HCT116 (cell line): ENCODE measurements at regions not wholly inside any gene's neighbourhood (a gene's known extent, or its start where the extent isn't known, plus 50 kb on each side); places are given as distances from the start of the nearest gene placed in this dataset.

ENCODE experiments used
- ATAC-seq: fragments of 200-7000 bp; cut with Tn5 transposase; 2 replicates; pipeline ENCODE4 v1.9.1; 2020; ENCODE audit warnings: mild to moderate bottlenecking, moderate library complexity
- BruUV-seq: library from RNA; stranded (reverse); fragments of 400-500 nt; replicated peaks from 2 replicates; lab custom pipeline; 2021; lab: Mats Ljungman, UMichigan
- CTCF ChIA-PET: fragments of 300-600 bp; sonication (Branson Sonifier 250); formaldehyde crosslinking; loops from one replicate; lab custom pipeline; 2021; ENCODE audit warnings: antibody characterized with exemption; lab: Charles Lee
- POLR2A ChIA-PET: fragments of 300-600, 350-600 bp; sonication (Branson Sonifier 250); formaldehyde crosslinking; loops from one replicate; lab custom pipeline; 2021; ENCODE audit warnings: antibody characterized with exemption; lab: Charles Lee
- RAD21 ChIA-PET, 2 experiments: fragments of 300-600 bp; sonication (Branson Sonifier 250); formaldehyde crosslinking; loops; one replicate each; lab custom pipeline; 2023; ENCODE audit warnings: low total read pairs in 2 of 2; ENCODE audit not compliant: uncharacterized antibody in 2 of 2, unreplicated experiment in 2 of 2, low non-redundant PET in 1 of 2; lab: Charles Lee
- DNase-seq: peaks from one replicate; pipeline ENCODE4 v3.0.0-alpha.2; 2010; ENCODE audit warnings: low read depth, low spot score
- H2AFZ ChIP-seq: fragments of 200-600 bp; shearing (Covaris generic), sonication (generic); 2 replicates; pipeline ENCODE4 v1.6.1; 2017; ENCODE audit warnings: low read depth, mixed run types, mixed read lengths, antibody characterized with exemption, low read length; ENCODE audit not compliant: poor library complexity, severe bottlenecking
- H3K27ac ChIP-seq: 2 replicates; pipeline ENCODE4 v1.5.1; 2012; ENCODE audit warnings: low read depth, low read length
- H3K27me3 ChIP-seq: fragments of 200-600 bp; sonication (generic); 2 replicates; pipeline ENCODE4 v1.6.1; 2016; ENCODE audit warnings: mixed run types, low read length, mixed read lengths; ENCODE audit not compliant: insufficient read depth
- H3K36me3 ChIP-seq, 2 experiments: fragments of 200-500 bp in 1 of 2; fragments of 200-600 bp in 1 of 2; sonication (Bioruptor generic) in 1 of 2; sonication (generic) in 1 of 2; 2 replicates each; pipeline versions ENCODE4 v1.5.1 to v1.6.1; 2014 to 2016; ENCODE audit warnings: low read length in 2 of 2, inconsistent platforms in 1 of 2, mixed read lengths in 1 of 2, mixed run types in 1 of 2; ENCODE audit not compliant: insufficient read depth in 2 of 2, control insufficient read depth in 1 of 2
- H3K4me1 ChIP-seq, 2 experiments: fragments of 200-600 bp in 1 of 2; sonication (generic) in 1 of 2; 2 replicates each; pipeline versions ENCODE4 v1.5.1 to v1.6.1; 2012 to 2017; ENCODE audit warnings: low read length in 2 of 2, inconsistent platforms in 1 of 2, mild to moderate bottlenecking in 1 of 2, mixed read lengths in 1 of 2, mixed run types in 1 of 2, moderate library complexity in 1 of 2; ENCODE audit not compliant: insufficient read depth in 2 of 2, control insufficient read depth in 1 of 2
- H3K4me2 ChIP-seq: fragments of 200-600 bp; sonication (generic); 2 replicates; pipeline ENCODE4 v1.6.1; 2017; ENCODE audit warnings: mixed run types, low read length, mixed read lengths
- H3K4me3 ChIP-seq, 2 experiments: fragments of 200-600 bp in 1 of 2; sonication (generic) in 1 of 2; replicated peaks in 1 of 2; 2 replicates each; pipeline ENCODE4 v1.5.1; 2011 to 2016; ENCODE audit warnings: low read length in 2 of 2, control low read depth in 1 of 2, low read depth in 1 of 2, mild to moderate bottlenecking in 1 of 2, mixed read lengths in 1 of 2, mixed run types in 1 of 2
- H3K79me2 ChIP-seq: fragments of 200-600 bp; sonication (generic); 2 replicates; pipeline ENCODE4 v1.6.1; 2017; ENCODE audit warnings: mild to moderate bottlenecking, mixed run types, low read length, moderate library complexity, mixed read lengths; ENCODE audit not compliant: insufficient read depth
- H3K9ac ChIP-seq: fragments of 200-600 bp; sonication (generic); 2 replicates; pipeline ENCODE4 v1.6.1; 2016; ENCODE audit warnings: low read length, mixed read lengths
- H3K9me2 ChIP-seq: fragments of 200-600 bp; sonication (generic), shearing (Covaris generic); 2 replicates; pipeline ENCODE4 v1.6.1; 2017; ENCODE audit warnings: mixed run types, mild to moderate bottlenecking, moderate library complexity; ENCODE audit not compliant: insufficient read depth
- H3K9me3 ChIP-seq, 2 experiments: fragments of 200-500 bp in 1 of 2; fragments of 200-600 bp in 1 of 2; sonication (Bioruptor generic) in 1 of 2; sonication (generic) in 1 of 2; 2 replicates each; pipeline ENCODE4 v1.6.1; 2014 to 2017; ENCODE audit warnings: low read length in 2 of 2, mixed read lengths in 2 of 2, inconsistent platforms in 1 of 2, low read depth in 1 of 2, mild to moderate bottlenecking in 1 of 2, mixed run types in 1 of 2, moderate library complexity in 1 of 2; ENCODE audit not compliant: control insufficient read depth in 1 of 2, insufficient read depth in 1 of 2
- H4K20me1 ChIP-seq: fragments of 200-600 bp; sonication (generic), shearing (Covaris generic); 2 replicates; pipeline ENCODE4 v1.6.1; 2017; ENCODE audit warnings: mixed run types, mild to moderate bottlenecking, moderate library complexity; ENCODE audit not compliant: insufficient read depth
- CEBPB ChIP-seq: IDR thresholded peaks from 2 replicates; pipeline ENCODE4 v1.6.1; 2012; ENCODE audit warnings: low read depth
- EGR1 ChIP-seq: IDR thresholded peaks from 2 replicates; pipeline ENCODE4 v1.6.1; 2012; ENCODE audit warnings: low read depth
- ELF1 ChIP-seq: IDR thresholded peaks from 2 replicates; pipeline ENCODE4 v1.6.1; 2012; ENCODE audit warnings: low read depth, borderline replicate concordance
- EZH2 ChIP-seq: fragments of 200-600 bp; sonication (generic); IDR thresholded peaks from 2 replicates; pipeline ENCODE4 v1.6.1; 2017; ENCODE audit warnings: antibody characterized with exemption, mixed run types
- EZH2phosphoT487 ChIP-seq: fragments of 200-600 bp; IDR thresholded peaks from 2 replicates; pipeline ENCODE4 v1.6.1; 2018; ENCODE audit warnings: antibody characterized with exemption, borderline replicate concordance
- FOSL1 ChIP-seq: IDR thresholded peaks from 2 replicates; pipeline ENCODE4 v1.6.1; 2012; ENCODE audit warnings: low read depth
- JUND ChIP-seq: IDR thresholded peaks from 2 replicates; pipeline ENCODE4 v1.6.1; 2012
- POLR2A ChIP-seq: IDR thresholded peaks from 2 replicates; pipeline ENCODE4 v1.7.0; 2011; ENCODE audit warnings: borderline replicate concordance; ENCODE audit not compliant: insufficient read depth, insufficient read length; ENCODE audit errors: extremely low read depth
- POLR2AphosphoS5 ChIP-seq: IDR thresholded peaks from 2 replicates; pipeline ENCODE4 v1.6.1; 2011; ENCODE audit warnings: mild to moderate bottlenecking, low read depth, low read length, moderate library complexity
- RAD21 ChIP-seq: IDR thresholded peaks from 2 replicates; pipeline ENCODE4 v1.6.1; 2012; ENCODE audit warnings: low read depth, mild to moderate bottlenecking
- REST ChIP-seq: IDR thresholded peaks from 2 replicates; pipeline ENCODE4 v1.6.1; 2012; ENCODE audit warnings: low read depth
- SIN3A ChIP-seq: IDR thresholded peaks from 2 replicates; pipeline ENCODE4 v1.6.1; 2012; ENCODE audit warnings: low read depth
- SRF ChIP-seq: IDR thresholded peaks from 2 replicates; pipeline ENCODE4 v1.6.1; 2012; ENCODE audit warnings: low read depth
- TCF7L2 ChIP-seq: IDR thresholded peaks from 2 replicates; pipeline ENCODE4 v1.7.0; 2011; ENCODE audit warnings: borderline replicate concordance, inconsistent platforms; ENCODE audit not compliant: insufficient read depth, insufficient read length; ENCODE audit errors: extremely low read depth
- ZBTB33 ChIP-seq: IDR thresholded peaks from 2 replicates; pipeline ENCODE4 v1.6.1; 2011; ENCODE audit warnings: mild to moderate bottlenecking, low read length, moderate library complexity; ENCODE audit not compliant: insufficient replicate concordance; ENCODE audit errors: extremely low read depth
- ZNF274 ChIP-seq: fragments of 200-500 bp; sonication (Bioruptor generic); IDR thresholded peaks from 2 replicates; pipeline ENCODE4 v1.6.1; 2014; ENCODE audit warnings: mild to moderate bottlenecking, low read depth, low read length, inconsistent platforms
- intact Hi-C: fragments of 100-400 bp; cut with micrococcal nuclease; formaldehyde crosslinking; loops from 2 replicates; pipeline ENCODE4 v1.10.0; 2022
- TF ChIP-seq, protein P1 (sequence below), 3 experiments: fragments of 200-600 bp in 1 of 3; sonication (generic) in 1 of 3; IDR thresholded peaks in 2 of 3; conservative IDR thresholded peaks in 1 of 3; 2 replicates each; pipeline ENCODE4 v1.5.1; 2012 to 2017; ENCODE audit warnings: low read depth in 2 of 3, low read length in 2 of 3, antibody characterized with exemption in 1 of 3, borderline replicate concordance in 1 of 3, control low read depth in 1 of 3, mild to moderate bottlenecking in 1 of 3, mixed read lengths in 1 of 3, mixed run types in 1 of 3, moderate library complexity in 1 of 3; ENCODE audit not compliant: insufficient read depth in 1 of 3

DNA sequence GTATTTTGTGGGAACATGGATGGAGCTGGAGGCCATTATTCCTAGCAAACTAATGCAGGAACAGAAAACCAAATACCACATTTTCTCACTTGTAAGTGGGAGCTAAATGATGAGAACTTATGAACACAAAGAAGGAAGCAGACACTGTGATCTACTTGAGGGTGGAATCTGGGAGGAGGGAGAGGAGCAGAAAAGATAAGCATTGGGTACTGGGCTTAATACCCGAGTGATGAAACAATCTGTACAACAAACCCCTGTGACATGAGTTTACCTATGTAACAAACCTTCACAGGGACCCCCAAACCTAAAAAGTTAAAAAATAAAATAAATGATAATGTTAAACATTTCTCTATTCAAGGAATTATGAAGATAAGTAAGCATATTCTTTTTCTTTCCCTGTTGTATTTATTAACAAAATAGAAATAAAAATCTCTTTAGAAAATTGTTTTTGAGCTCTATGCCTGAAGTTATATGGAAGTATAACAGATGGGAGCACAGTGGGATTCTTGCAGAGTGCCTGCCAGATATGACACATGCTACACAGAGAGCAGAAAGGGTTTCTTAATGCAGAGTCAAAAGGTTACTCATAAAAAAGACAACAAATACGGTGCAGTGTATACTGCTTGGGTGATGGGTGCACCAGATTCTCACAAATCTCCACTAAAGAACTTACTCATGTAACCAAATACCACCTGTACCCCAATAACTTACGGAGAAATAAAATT, 52.0 kb upstream of the SYNE2 start:
- Histone ChIP-seq H3K9me2 (no peaks in the 10 kb centered on the region), H3K4me1 (peaks cover 0 to 6% of the 10 kb centered on the region in 2 experiments; a peak in 2 of 4 replicates), H3K9me3 (no peaks in the 10 kb centered on the region), H4K20me1 (no peaks in the 10 kb centered on the region), H3K27ac (no peak overlapping the region), H3K27me3 (no peaks in the 10 kb centered on the region), H3K79me2 (no peaks in the 10 kb centered on the region), H3K36me3 (no peaks in the 10 kb centered on the region), H3K4me2 (no peak overlapping the region), H2AFZ (no peak overlapping the region), H3K4me3 (no peak overlapping the region), H3K9ac (no peak overlapping the region)
- no peak for TF ChIP-seq ZNF274
- TF ChIP-seq ZBTB33, result no peak
- no peak for TF ChIP-seq SRF
- TF ChIP-seq SIN3A, result no peak
- TF ChIP-seq ELF1, result no peak
- TF ChIP-seq, protein P1, sequence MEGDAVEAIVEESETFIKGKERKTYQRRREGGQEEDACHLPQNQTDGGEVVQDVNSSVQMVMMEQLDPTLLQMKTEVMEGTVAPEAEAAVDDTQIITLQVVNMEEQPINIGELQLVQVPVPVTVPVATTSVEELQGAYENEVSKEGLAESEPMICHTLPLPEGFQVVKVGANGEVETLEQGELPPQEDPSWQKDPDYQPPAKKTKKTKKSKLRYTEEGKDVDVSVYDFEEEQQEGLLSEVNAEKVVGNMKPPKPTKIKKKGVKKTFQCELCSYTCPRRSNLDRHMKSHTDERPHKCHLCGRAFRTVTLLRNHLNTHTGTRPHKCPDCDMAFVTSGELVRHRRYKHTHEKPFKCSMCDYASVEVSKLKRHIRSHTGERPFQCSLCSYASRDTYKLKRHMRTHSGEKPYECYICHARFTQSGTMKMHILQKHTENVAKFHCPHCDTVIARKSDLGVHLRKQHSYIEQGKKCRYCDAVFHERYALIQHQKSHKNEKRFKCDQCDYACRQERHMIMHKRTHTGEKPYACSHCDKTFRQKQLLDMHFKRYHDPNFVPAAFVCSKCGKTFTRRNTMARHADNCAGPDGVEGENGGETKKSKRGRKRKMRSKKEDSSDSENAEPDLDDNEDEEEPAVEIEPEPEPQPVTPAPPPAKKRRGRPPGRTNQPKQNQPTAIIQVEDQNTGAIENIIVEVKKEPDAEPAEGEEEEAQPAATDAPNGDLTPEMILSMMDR (IDR thresholded peaks at IDR 0.05 in 2 of 3, conservative IDR thresholded peaks at IDR 0.05 in 1 of 3; ENCODE audit: borderline replicate concordance in 1 of 3, insufficient read depth in 1 of 3, low read depth in 2 of 3, low read length in 2 of 3), result no peak
- TF ChIP-seq EZH2, result no peak
- no peak for TF ChIP-seq POLR2AphosphoS5
- no peak for TF ChIP-seq FOSL1
- no peak for TF ChIP-seq JUND
- no peak for TF ChIP-seq TCF7L2
- TF ChIP-seq REST, result no peak
- no peak for TF ChIP-seq RAD21
- no peak for TF ChIP-seq POLR2A
- no peak for TF ChIP-seq EGR1
- no peak for TF ChIP-seq EZH2phosphoT487
- no peak for TF ChIP-seq CEBPB
- ATAC-seq (no peak), DNase-seq (no peak)
- ChIA-PET POLR2A (no interaction called here), RAD21 (no interaction called here), CTCF (interaction anchor here (1.0 to 2.9 kb wide), 4 partner anchors 490 to 508 kb away, joined by 3 to 15 read pairs (median 4); no protein-coding TSS in a partner anchor)
- intact Hi-C loops, result no loop called here
- BruUV-seq, result no TSS peak
